H1 (cell line): ENCODE measurements at regions not wholly inside any gene's neighbourhood (a gene's known extent, or its start where the extent isn't known, plus 50 kb on each side); places are given as distances from the start of the nearest gene placed in this dataset.

Experiments used
- FOSL1 ChIP-seq: IDR thresholded peaks from 2 replicates; pipeline ENCODE4 v1.6.1; 2011; ENCODE audit warnings: mild to moderate bottlenecking, low read depth, low read length, moderate library complexity; ENCODE audit not compliant: insufficient read depth
- KDM5A ChIP-seq: fragments of 200-600 bp; IDR thresholded peaks from 2 replicates; pipeline ENCODE4 v1.7.1; 2012; ENCODE audit warnings: mild to moderate bottlenecking, low read length, inconsistent platforms, mixed read lengths
- MAFK ChIP-seq: IDR thresholded peaks from 2 replicates; pipeline ENCODE4 v1.6.1; 2012; ENCODE audit warnings: low read depth, mild to moderate bottlenecking, improper control_type of control experiment, low read length
- POLR2AphosphoS5 ChIP-seq: IDR thresholded peaks from 2 replicates; pipeline ENCODE4 v1.6.1; 2011; ENCODE audit warnings: low read depth, low read length
- TF ChIP-seq, protein P1 (sequence below): fragments of 300-600 bp; sonication (generic); IDR thresholded peaks from 2 replicates; pipeline ENCODE4 v1.7.1; 2012; ENCODE audit warnings: low read length, moderate library complexity, mild to moderate bottlenecking, inconsistent platforms; ENCODE audit not compliant: insufficient replicate concordance
- TF ChIP-seq, protein P2 (sequence below): IDR thresholded peaks from 2 replicates; pipeline ENCODE4 v1.6.1; 2012; ENCODE audit warnings: low read length, inconsistent platforms

DNA sequence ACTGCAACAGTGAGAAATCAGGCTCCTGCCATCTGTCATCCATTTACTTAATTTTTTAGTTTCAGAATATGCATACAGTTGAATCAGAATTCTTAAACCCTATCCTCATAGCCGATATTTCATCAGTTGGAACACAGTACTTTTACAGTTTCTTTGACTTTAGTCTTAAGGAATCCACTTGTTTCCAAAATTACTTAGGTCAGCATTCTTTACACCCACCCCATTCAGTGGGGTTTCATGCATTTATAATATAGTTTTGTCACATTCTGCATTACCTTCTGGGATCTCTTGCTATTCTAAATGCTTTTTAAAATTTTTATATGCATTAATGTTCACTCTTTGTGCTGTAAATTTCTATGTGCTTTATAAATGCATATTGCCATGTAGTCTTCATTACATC is 400.4 kb upstream of the LRRTM4 start (continued):
- TF ChIP-seq, protein P1, sequence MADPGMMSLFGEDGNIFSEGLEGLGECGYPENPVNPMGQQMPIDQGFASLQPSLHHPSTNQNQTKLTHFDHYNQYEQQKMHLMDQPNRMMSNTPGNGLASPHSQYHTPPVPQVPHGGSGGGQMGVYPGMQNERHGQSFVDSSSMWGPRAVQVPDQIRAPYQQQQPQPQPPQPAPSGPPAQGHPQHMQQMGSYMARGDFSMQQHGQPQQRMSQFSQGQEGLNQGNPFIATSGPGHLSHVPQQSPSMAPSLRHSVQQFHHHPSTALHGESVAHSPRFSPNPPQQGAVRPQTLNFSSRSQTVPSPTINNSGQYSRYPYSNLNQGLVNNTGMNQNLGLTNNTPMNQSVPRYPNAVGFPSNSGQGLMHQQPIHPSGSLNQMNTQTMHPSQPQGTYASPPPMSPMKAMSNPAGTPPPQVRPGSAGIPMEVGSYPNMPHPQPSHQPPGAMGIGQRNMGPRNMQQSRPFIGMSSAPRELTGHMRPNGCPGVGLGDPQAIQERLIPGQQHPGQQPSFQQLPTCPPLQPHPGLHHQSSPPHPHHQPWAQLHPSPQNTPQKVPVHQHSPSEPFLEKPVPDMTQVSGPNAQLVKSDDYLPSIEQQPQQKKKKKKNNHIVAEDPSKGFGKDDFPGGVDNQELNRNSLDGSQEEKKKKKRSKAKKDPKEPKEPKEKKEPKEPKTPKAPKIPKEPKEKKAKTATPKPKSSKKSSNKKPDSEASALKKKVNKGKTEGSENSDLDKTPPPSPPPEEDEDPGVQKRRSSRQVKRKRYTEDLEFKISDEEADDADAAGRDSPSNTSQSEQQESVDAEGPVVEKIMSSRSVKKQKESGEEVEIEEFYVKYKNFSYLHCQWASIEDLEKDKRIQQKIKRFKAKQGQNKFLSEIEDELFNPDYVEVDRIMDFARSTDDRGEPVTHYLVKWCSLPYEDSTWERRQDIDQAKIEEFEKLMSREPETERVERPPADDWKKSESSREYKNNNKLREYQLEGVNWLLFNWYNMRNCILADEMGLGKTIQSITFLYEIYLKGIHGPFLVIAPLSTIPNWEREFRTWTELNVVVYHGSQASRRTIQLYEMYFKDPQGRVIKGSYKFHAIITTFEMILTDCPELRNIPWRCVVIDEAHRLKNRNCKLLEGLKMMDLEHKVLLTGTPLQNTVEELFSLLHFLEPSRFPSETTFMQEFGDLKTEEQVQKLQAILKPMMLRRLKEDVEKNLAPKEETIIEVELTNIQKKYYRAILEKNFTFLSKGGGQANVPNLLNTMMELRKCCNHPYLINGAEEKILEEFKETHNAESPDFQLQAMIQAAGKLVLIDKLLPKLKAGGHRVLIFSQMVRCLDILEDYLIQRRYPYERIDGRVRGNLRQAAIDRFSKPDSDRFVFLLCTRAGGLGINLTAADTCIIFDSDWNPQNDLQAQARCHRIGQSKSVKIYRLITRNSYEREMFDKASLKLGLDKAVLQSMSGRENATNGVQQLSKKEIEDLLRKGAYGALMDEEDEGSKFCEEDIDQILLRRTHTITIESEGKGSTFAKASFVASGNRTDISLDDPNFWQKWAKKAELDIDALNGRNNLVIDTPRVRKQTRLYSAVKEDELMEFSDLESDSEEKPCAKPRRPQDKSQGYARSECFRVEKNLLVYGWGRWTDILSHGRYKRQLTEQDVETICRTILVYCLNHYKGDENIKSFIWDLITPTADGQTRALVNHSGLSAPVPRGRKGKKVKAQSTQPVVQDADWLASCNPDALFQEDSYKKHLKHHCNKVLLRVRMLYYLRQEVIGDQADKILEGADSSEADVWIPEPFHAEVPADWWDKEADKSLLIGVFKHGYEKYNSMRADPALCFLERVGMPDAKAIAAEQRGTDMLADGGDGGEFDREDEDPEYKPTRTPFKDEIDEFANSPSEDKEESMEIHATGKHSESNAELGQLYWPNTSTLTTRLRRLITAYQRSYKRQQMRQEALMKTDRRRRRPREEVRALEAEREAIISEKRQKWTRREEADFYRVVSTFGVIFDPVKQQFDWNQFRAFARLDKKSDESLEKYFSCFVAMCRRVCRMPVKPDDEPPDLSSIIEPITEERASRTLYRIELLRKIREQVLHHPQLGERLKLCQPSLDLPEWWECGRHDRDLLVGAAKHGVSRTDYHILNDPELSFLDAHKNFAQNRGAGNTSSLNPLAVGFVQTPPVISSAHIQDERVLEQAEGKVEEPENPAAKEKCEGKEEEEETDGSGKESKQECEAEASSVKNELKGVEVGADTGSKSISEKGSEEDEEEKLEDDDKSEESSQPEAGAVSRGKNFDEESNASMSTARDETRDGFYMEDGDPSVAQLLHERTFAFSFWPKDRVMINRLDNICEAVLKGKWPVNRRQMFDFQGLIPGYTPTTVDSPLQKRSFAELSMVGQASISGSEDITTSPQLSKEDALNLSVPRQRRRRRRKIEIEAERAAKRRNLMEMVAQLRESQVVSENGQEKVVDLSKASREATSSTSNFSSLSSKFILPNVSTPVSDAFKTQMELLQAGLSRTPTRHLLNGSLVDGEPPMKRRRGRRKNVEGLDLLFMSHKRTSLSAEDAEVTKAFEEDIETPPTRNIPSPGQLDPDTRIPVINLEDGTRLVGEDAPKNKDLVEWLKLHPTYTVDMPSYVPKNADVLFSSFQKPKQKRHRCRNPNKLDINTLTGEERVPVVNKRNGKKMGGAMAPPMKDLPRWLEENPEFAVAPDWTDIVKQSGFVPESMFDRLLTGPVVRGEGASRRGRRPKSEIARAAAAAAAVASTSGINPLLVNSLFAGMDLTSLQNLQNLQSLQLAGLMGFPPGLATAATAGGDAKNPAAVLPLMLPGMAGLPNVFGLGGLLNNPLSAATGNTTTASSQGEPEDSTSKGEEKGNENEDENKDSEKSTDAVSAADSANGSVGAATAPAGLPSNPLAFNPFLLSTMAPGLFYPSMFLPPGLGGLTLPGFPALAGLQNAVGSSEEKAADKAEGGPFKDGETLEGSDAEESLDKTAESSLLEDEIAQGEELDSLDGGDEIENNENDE = no peak
- no peak for TF ChIP-seq FOSL1
- no peak for TF ChIP-seq POLR2AphosphoS5
- no peak for TF ChIP-seq KDM5A
- TF ChIP-seq, protein P2, sequence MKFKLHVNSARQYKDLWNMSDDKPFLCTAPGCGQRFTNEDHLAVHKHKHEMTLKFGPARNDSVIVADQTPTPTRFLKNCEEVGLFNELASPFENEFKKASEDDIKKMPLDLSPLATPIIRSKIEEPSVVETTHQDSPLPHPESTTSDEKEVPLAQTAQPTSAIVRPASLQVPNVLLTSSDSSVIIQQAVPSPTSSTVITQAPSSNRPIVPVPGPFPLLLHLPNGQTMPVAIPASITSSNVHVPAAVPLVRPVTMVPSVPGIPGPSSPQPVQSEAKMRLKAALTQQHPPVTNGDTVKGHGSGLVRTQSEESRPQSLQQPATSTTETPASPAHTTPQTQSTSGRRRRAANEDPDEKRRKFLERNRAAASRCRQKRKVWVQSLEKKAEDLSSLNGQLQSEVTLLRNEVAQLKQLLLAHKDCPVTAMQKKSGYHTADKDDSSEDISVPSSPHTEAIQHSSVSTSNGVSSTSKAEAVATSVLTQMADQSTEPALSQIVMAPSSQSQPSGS = no peak
- no peak; the same call in 1 of the 2 replicates for TF ChIP-seq MAFK
